Left lobe of liver (tissue), 2 donors: ENCODE measurements at regions not wholly inside any gene's neighbourhood (a gene's known extent, or its start where the extent isn't known, plus 50 kb on each side); places are given as distances from the start of the nearest gene placed in this dataset.

Source experiments
- ATAC-seq: fragments of 200-7000 bp; cut with Tn5 transposase; one replicate; pipeline ENCODE4 v1.9.1; 2020; ENCODE audit warnings: mild to moderate bottlenecking, moderate library complexity
- DNase-seq: peaks from one replicate; pipeline ENCODE4 v3.0.0-alpha.2; 2020; ENCODE audit warnings: low spot score
- donor health status: DM: no; HTN: no; CAD: no; lungs with moderate emphysema.
- donor health status: DM: no; HTN: yes; CAD: no.

DNA sequence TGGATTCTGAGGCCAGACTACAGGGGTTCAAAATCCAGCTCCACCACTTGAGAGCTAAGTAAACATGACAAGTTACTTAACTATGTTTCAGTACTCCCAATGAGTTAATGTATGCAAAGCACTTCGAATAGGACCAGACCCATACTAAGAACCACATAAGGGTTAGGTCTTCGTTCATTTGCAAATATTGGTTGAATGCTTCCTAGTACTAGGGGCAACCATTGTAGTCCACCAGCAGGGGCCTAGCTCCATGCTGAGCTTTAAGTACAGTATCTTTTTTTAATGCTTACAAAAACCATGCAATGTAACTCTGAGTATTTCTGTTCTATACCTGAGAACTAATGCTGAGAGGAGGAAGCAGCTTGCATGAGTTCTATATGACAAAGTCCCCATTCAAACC is 80.4 kb upstream of the PDE1C start:
- ATAC-seq (no peak), DNase-seq (no peak)

DNA sequence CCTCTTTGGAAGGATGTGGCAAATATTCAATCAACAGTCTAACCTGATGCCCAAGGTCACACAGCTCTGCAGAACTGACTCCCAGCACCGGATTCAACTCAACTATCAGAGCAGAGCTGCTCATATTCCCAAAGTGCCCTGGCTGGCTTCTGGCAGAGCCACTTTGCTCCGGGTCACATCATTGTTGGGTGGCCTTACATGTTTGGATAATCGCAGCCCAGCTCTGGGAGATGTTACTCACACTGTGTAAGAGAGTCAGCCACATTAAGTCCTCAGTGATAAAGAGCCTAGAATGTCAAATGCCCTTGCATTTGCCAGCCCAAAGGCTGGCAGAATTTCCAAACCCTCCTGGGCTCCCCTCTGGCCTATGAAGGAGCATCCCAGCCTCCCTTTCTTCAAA is 79.8 kb upstream of the PDE1C start:
- ATAC-seq (no peak), DNase-seq (no peak)

DNA sequence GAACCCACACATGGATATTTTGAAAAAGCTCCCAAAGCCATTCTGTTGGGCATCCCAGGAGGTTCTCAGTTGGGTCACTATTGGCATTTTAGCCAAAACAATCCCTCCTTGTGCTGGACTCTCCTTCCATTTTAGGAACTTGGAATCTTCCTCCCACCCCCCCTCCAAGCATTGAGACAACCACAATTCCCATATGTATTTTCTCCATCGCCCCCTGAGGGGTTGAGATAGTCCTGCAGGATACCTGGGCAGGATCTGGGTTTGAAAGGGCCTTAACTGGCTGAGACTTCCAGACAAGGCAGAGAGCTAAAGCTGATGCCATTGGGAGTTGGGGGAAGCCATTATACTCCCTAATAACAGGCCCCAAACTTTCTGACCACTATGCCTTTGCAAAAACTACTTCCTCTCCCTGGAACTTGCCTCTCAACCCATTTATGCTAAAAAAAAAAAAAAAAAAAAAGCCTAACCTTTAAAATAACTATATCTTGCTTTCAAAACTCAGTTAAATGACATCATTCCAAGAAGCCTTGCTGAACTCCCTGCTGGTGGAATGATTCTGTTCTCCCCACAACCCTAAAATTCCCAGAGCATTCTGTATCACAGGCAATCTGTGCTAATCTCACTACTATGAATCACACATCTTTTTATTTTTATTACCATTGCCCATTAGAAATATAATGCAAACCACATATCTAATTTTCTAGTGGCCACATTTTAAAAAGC is 77.5 kb upstream of the PDE1C start:
- ATAC-seq (no peak), DNase-seq (no peak)

DNA sequence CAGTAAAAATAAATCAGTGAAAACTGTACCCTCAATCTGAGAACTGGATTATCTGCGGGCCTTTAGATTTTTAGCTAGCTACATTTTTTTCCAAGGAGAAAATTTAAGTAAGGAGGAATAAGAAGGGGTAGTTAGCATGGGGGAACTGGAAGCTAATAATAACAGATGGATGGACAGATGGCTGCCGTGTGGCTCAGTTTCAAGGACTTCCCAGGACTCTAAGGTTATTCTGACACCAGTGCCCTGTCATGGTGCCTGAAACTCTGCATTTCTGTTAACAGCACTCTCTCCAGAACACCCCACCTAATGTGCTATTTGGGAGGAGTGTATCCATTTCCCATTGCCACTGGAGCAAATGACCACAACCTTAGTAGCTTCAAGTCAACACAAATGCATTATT is 75.7 kb upstream of the PDE1C start:
- no peak for DNase-seq
- no peak for ATAC-seq

DNA sequence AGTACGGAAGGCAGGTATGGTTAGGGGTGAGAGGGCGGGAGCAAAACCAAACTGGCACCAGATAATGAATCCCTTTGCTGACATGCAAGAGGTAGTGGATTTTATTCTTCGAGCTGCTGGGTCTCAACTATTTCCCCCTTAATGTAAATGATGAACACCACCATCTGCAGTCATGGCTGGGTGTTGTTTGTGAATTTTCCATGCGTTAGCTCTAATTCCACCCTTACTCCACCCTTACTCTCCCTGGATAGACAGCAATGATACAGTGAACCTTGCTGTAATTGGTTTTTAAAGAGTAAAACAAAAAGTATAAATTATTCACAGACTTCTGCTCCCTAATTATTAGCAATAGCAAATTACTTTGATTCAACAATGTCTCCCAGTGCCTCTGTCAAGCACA is 74.5 kb upstream of the PDE1C start:
- ATAC-seq (no peak), DNase-seq (no peak)

DNA sequence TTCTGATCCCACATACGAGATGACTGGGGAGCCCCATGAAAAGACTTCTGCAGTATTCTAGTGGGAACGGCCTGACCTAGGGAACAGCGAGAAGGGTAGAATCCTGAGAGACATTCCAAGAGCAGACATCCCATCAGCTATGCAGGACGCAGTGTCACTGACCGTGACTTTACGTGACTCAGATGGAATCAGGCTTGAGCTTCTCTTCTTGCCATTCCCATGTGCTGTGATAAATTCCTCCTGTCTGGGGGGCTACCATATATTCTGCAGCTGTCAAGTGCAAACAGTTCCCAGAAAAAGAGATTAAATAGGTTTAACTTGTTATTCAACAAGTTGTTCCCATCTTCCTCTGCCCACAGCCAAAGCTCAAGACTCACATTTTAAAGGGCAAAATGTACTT is 73.1 kb upstream of the PDE1C start:
- no peak for ATAC-seq
- no peak for DNase-seq

DNA sequence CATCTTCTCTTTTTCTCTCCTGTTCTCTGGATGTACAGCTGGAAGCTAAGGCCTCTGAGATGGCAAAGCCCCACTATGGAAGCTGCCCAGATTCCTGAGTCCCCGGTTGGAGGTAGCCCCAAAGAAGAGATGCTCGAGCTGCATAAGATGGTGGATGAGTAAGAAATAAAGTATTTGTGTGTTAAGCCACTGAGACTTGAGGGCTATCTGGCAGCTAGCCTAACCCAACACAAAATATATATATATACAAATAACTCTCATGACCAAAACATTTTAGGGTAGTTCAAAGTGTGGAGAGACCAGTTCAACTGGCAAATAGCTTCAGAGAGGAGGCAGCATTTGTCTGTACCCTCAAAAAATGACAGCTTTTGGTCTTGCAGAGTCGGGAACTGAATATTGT is 72.4 kb upstream of the PDE1C start:
- ATAC-seq: no peak
- no peak for DNase-seq

DNA sequence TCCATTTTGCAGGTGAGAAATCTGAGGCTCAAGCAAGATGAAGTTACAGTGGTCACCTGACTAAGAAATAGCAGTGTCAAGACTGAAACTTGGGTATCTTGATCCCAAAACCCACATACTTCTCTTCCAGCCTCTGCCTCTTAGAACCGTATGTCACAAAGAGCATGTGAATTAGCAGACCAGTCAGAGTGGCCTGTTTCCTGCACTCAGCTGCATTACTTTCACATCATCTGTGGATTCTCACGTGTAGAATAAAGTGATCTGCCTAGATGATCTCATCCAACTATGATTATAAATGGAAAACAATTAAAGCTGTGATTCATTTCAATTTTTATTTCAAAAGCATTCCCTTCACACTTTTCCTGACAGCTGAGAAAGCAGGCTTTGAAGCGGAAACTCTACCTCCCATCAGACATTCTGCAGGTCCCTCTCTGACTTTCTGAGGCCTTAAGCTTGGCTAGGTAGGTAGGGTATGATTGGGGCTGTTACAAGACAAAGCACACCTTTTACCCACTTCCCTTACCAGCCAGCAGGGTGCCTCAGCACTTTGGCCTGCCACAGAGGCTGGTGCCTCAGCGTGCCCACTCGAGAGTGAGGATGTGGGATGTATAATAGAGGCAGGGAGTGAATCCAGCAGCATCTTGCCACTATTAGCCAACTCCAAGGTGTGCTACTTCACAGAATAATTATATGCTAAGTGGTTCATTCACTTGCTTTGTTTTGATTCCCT is 70.2 kb upstream of the PDE1C start:
- ATAC-seq: no peak

DNA sequence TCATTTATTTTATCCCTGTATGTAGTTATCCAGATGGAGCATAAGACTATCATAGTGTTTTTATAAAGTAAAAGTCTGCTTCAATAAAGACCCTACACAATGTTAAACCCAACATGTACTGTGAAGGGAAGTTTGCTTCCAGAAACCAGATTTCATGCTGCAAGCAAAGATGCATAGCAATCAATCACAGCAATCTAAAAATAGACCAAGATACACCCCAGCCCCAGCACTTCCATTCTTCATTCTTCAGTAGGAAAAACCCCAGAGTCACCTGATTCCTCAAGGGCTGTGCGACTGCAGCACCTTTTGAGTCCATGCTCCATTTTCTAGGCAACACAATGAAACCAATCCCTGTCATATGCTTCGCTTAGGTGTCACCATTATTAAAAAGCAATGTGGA is 66.9 kb upstream of the PDE1C start:
- DNase-seq: no peak
- no peak for ATAC-seq

More for the DNA sequence above, 70.2 kb upstream of the PDE1C start:
- no peak for DNase-seq

DNA sequence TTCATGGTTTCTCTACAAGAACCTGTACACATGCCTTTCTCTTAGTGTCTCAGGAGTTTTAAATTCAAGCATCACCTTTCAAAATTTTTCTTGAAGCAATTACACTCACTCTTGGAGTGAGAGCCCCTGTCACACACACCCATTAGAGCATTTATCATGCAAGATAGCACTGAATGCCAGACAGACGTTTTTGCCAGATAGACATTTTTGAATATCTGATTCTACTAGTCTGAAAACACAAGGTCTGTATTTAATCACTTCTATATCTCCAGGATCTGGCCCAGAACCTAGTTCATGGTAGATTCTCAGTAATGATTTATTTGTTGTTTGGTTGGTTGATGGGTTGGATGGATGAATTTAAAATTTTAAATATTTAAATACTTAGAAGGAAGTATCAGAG is 60.9 kb upstream of the PDE1C start:
- ATAC-seq: no peak
- DNase-seq: no peak

DNA sequence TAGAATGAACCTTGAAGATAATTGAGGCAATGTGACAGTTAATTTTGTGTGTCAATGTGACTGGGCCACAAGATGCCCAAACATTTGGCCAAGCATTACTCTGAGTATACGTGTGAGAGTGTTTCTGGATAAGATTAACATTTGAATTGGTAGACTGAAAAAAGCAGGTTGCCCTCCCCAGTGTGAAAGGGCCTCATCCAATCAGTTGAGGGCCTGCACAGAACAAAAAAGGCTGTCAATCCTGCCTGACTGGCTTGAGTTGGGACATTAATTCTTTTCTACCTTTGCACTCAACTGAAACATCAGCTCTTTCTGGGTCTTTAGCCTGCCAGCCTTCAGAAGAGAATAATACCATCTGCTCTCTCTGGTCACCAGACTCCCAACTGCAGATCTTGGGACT is 56.6 kb upstream of the PDE1C start:
- ATAC-seq: no peak
- DNase-seq: no peak
